Prostate gland (tissue), 1 donor: ENCODE measurements at regions not wholly inside any gene's neighbourhood (a gene's known extent, or its start where the extent isn't known, plus 50 kb on each side); places are given as distances from the start of the nearest gene placed in this dataset.

Source experiments
- POLR2A ChIP-seq: fragments of 450-650 bp; IDR thresholded peaks from one replicate; pipeline ENCODE4 v1.6.1; 2016; ENCODE audit warnings: antibody characterized with exemption, mild to moderate bottlenecking
- POLR2AphosphoS5 ChIP-seq: sonication (generic); formaldehyde crosslinking; IDR thresholded peaks from one replicate; pipeline ENCODE4 v1.6.1; 2017; ENCODE audit warnings: antibody characterized with exemption

GRCh38 chr4:133263104-133263503 lies 114.0 kb downstream of the PCDH10 start:
- no peak for TF ChIP-seq POLR2AphosphoS5
- no peak for TF ChIP-seq POLR2A
